Breast epithelium (tissue), 4 donors: ENCODE measurements at regions not wholly inside any gene's neighbourhood (a gene's known extent, or its start where the extent isn't known, plus 50 kb on each side); places are given as distances from the start of the nearest gene placed in this dataset.

Experiments used
- DNase-seq, 2 donors: peaks; one replicate each; pipeline ENCODE4 v3.0.0-alpha.2; 2019; ENCODE audit warnings: low spot score in 2 of 2
- H3K27ac ChIP-seq, 2 donors: fragments of 200-600 bp; sonication (generic) in 1 of 2; one replicate each; pipeline ENCODE4 v1.5.1; 2016 to 2019; ENCODE audit warnings: mild to moderate bottlenecking in 1 of 2
- H3K27me3 ChIP-seq, 2 donors: fragments of 200-600 bp; sonication (generic) in 1 of 2; one replicate each; pipeline versions ENCODE4 v1.5.1 to v1.6.0; 2017 to 2019; ENCODE audit warnings: control low read depth in 1 of 2, mild to moderate bottlenecking in 1 of 2
- H3K36me3 ChIP-seq: fragments of 200-600 bp; one replicate; pipeline ENCODE4 v1.5.1; 2019
- H3K4me1 ChIP-seq, 2 donors: fragments of 200-600 bp; sonication (generic); one replicate each; pipeline ENCODE4 v1.5.1; 2016 to 2019; ENCODE audit warnings: control low read depth in 1 of 2
- H3K4me3 ChIP-seq, 3 donors: fragments of 200-600 bp; sonication (generic); 1 replicate in 2 of 3; 2 replicates in 1 of 3; pipeline ENCODE4 v1.5.1; 2016 to 2019; ENCODE audit warnings: mild to moderate bottlenecking in 3 of 3, moderate library complexity in 2 of 3
- H3K9me3 ChIP-seq, 2 donors: fragments of 200-600 bp; sonication (generic) in 1 of 2; one replicate each; pipeline ENCODE4 v1.5.1; 2016 to 2019; ENCODE audit warnings: control low read depth in 1 of 2
- POLR2A ChIP-seq: fragments of 450-650 bp; IDR thresholded peaks from one replicate; pipeline ENCODE4 v1.6.1; 2016; ENCODE audit warnings: antibody characterized with exemption, mild to moderate bottlenecking, moderate library complexity
- POLR2AphosphoS5 ChIP-seq, 3 donors: sonication (generic); formaldehyde crosslinking; IDR thresholded peaks; one replicate each; pipeline ENCODE4 v1.6.1; 2017; ENCODE audit warnings: antibody characterized with exemption in 3 of 3
- intact Hi-C: fragments of 100-400 bp; cut with DNase I; formaldehyde crosslinking; loops from one replicate; pipeline ENCODE4 v1.15.1; 2023; ENCODE audit warnings: low total_unique reads
- TF ChIP-seq, protein P1 (sequence below), 3 donors: fragments of 450-650 bp; IDR thresholded peaks; one replicate each; pipeline ENCODE4 v1.5.1; 2016 to 2017; ENCODE audit warnings: antibody characterized with exemption in 3 of 3, mild to moderate bottlenecking in 3 of 3, moderate library complexity in 3 of 3

DNA sequence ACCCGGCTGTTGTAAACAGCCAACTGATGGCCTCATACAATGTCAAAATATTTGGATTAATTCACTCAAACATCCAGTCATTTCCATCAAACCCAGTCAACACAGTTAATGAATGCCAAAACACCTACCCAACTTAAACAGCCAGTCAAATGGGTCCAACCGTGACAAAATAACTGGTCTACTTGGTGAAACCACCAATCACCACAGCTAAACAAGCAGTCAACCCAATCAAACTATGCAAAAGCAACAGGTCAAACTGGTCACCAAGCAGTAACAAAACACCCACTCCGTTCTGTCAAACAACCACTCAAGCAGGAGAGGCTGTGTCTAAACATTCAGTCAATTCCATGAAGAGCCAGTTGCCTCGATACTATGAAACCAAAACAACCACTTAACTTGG, 119.2 kb downstream of the FOXD2 start:
- no peak for DNase-seq
- H3K9me3 ChIP-seq: no peaks in the 10 kb centered on the region
- H3K36me3 ChIP-seq: no peaks in the 10 kb centered on the region
- TF ChIP-seq POLR2A: no peak
- TF ChIP-seq, protein P1, sequence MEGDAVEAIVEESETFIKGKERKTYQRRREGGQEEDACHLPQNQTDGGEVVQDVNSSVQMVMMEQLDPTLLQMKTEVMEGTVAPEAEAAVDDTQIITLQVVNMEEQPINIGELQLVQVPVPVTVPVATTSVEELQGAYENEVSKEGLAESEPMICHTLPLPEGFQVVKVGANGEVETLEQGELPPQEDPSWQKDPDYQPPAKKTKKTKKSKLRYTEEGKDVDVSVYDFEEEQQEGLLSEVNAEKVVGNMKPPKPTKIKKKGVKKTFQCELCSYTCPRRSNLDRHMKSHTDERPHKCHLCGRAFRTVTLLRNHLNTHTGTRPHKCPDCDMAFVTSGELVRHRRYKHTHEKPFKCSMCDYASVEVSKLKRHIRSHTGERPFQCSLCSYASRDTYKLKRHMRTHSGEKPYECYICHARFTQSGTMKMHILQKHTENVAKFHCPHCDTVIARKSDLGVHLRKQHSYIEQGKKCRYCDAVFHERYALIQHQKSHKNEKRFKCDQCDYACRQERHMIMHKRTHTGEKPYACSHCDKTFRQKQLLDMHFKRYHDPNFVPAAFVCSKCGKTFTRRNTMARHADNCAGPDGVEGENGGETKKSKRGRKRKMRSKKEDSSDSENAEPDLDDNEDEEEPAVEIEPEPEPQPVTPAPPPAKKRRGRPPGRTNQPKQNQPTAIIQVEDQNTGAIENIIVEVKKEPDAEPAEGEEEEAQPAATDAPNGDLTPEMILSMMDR (IDR thresholded peaks at IDR 0.05): no peak
- TF ChIP-seq POLR2AphosphoS5 (IDR thresholded peaks at IDR 0.05): no peak
- H3K27ac ChIP-seq: no peak overlapping the region
- no peaks in the 10 kb centered on the region for H3K4me1 ChIP-seq
- no peak overlapping the region for H3K4me3 ChIP-seq
- peaks cover 0 to 12% of the 10 kb centered on the region in 2 donors for H3K27me3 ChIP-seq
- intact Hi-C loops: no loop called here

DNA sequence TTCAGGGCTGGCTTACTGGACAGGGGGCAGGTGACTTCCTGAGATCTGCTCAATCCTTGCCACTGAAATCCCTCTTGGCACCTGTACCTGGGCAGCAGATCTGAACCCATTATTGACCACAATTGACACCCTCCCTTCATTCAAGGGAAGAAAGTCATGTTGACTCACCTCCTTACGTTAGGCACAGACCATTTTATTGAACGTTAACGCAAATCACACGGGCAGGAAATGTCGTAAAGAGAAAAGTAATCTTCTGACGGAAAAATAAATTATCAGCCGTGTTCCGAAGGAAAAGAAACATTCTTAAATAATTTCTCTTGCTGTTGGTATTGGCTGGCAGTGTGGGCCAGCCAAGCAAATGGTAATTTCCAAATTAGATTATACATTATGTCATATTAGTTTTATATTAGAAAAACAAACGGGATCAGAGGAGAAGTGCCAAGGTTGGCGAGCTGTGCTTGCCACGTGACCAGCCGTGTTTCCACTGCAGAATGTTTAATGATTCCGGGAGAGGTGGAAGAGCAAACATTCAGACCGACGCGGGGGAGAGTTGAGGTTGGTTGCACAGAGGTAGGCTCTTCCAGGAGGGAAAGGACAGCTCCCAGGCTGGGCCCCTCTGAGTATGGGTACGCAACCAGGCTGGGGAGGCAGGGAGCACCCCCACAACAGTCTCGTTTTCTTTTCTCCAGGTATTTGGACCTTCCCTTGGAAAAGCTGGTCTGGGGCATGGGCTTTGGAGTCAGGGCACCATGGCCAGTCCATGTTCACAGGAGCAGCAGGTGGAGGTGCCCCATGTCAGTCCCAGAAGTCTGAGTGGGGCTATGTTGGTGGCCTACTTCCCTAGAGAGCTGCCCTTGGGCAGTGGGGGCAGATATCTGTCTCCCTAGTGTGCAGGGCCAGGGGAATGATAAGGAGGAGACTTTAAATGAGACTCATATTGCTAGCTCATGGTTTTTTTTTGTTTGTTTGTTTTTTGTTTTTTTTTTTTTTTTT, 121.1 kb downstream of the FOXD2 start:
- no peaks in the 10 kb centered on the region for H3K4me1 ChIP-seq
- no peak overlapping the region for H3K27ac ChIP-seq
- no peak for TF ChIP-seq POLR2AphosphoS5 (IDR thresholded peaks at IDR 0.05)
- TF ChIP-seq, protein P1 (IDR thresholded peaks at IDR 0.05): no peak
- TF ChIP-seq POLR2A: no peak
- H3K4me3 ChIP-seq: peak overlapping the region in 1 of 3 donors; percentile 2
- DNase-seq: no peak
- intact Hi-C loops: no loop called here
- H3K36me3 ChIP-seq: no peaks in the 10 kb centered on the region
- peaks cover 0 to 3% of the 10 kb centered on the region in 2 donors for H3K27me3 ChIP-seq
- H3K9me3 ChIP-seq: no peaks in the 10 kb centered on the region

DNA sequence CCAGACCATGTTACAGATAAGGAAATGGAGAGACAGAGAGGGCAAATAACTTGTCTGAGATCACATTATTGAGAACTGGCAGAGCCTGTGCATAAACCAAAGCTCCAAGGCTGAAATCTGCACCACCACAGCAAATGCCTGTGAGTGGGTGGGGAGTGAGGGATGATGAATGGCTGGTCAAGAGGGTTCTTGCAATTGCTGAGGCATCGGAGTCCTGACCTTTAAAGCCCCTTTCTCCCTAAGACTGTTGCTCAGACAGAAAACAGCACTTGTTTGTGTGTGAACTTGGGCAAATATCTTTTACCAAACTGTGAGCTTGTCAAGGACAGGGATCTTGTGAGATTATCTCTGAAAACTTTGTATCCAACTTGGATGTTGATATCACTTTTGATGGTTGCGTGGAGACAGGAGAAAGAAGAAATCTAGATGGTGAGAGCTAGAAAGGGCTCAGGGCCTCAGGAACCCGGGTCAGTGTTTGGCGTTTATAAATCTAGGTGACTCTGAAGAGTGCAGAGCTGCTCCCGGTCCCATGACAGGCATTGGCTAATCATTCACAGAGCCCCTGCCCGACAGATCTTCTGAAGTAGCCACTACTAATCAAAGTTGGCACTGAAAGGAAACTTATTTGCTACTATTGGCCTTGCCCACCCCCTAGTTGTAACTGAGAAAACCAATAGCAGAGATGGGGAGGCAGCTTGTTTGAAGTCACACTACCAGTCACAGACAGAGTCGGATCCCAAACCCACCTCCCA, 122.3 kb downstream of the FOXD2 start:
- intact Hi-C loops: no loop called here

DNA sequence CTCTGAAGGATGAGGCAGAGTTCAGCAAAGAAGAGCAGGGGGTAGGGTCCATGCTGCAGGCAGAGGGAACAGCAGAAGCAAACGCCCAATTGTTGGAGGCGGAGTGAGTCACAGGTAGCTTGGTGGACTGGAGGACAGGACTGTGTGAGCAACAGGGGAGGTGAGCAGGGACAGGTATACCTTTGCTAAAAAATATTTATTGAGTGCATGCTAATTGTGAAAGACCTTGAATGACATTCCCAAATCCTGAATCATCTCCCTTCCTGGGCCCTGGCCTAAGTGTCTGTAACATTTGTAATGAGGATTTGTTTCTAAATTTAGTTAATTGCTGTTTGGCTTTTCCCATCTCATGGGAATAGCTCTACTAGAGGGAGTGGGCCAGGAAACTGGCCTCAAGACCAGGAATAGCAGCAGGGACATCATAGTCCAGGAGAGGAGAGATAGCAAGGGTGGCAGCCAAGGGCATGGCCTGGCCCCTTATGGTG, 123.7 kb downstream of the FOXD2 start:
- H3K4me3 ChIP-seq: no peak overlapping the region
- no peaks in the 10 kb centered on the region for H3K4me1 ChIP-seq
- no peak for TF ChIP-seq POLR2AphosphoS5 (IDR thresholded peaks at IDR 0.05)
- TF ChIP-seq POLR2A: no peak
- TF ChIP-seq, protein P1 (IDR thresholded peaks at IDR 0.05): no peak
- DNase-seq: no peak
- H3K27ac ChIP-seq: no peak overlapping the region
- H3K9me3 ChIP-seq: no peaks in the 10 kb centered on the region
- peaks cover 0 to 3% of the 10 kb centered on the region in 2 donors for H3K27me3 ChIP-seq
- intact Hi-C loops: no loop called here
- H3K36me3 ChIP-seq: no peaks in the 10 kb centered on the region

More for the DNA sequence above, 122.3 kb downstream of the FOXD2 start:
- TF ChIP-seq POLR2A (no peak), POLR2AphosphoS5 (IDR thresholded peaks at IDR 0.05) (no peak)
- TF ChIP-seq, protein P1 (IDR thresholded peaks at IDR 0.05): no peak
- Histone ChIP-seq H3K4me1 (no peaks in the 10 kb centered on the region), H3K27me3 (peaks cover 0 to 3% of the 10 kb centered on the region in 2 donors), H3K27ac (no peak overlapping the region), H3K9me3 (no peaks in the 10 kb centered on the region), H3K4me3 (no peak overlapping the region), H3K36me3 (no peaks in the 10 kb centered on the region)
- no peak for DNase-seq
